ENCODE measurements at regions not wholly inside any gene's neighbourhood (a gene's known extent, or its start where the extent isn't known, plus 50 kb on each side); places are given as distances from the start of the nearest gene placed in this dataset.

DNA sequence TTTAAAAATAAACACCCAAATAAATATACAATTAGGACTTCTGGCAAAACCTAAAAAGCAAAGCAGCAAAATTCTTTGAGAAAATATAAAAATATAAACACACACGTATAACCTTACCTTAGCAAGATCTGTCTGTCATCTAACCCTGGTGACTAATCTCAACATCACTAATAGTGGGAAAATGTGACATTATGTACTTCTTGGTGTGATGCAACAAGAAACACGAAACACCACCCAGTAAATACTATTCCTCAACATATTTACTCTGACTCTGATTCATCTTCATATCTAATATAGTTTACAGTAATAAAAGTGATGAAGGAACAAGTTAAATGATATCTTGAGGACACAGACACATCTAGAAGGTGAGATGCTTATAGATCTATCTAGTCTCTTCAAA lies 332.6 kb upstream of the MANEA start:
- TF ChIP-seq GATA3 (IDR thresholded peaks at IDR 0.05; ENCODE audit: low read depth, low read length) (no peak), GATA2 (IDR thresholded peaks at IDR 0.05; ENCODE audit: low read depth, low read length) (no peak)

DNA sequence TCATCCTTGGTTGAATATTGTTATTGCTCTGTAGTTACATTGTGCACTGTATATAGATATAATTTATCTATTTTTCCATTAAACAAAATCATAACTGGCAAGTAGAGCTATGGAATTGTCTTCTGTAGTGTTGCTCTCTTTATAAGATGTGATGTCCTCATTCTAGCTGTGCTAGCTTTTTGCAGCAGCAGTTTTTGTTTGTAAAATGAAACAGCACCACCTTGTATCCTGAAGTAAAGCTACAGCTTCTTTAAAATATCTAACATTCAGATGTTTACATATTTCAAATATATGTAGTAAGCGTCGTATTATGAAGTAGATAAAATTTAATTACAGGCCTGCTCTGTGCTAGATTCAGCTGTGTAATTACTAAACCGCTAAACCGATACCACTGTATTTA lies 328.8 kb upstream of the MANEA start:
- TF ChIP-seq GATA3 (IDR thresholded peaks at IDR 0.05; ENCODE audit: low read depth, low read length) (no peak), GATA2 (IDR thresholded peaks at IDR 0.05; ENCODE audit: low read depth, low read length) (no peak)

DNA sequence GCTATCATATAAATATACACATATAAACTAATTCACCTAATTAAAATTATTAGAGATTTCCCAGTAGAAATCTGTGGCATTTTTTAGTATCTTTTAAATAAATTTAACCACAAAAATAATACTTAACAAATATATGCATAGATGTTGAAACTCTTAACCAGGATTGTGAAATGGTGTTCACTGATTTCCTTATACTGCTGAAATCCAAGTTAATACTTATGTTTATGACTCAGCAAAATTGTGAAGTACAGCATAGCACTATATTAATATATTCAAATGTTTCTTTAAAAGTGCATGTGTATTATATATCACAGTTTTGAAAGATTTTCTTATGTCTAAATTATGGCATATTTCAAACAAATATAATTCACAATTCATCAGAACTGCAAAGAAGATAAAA lies 328.2 kb upstream of the MANEA start:
- TF ChIP-seq GATA2 (IDR thresholded peaks at IDR 0.05; ENCODE audit: low read depth, low read length), result no peak
- TF ChIP-seq GATA3 (IDR thresholded peaks at IDR 0.05; ENCODE audit: low read depth, low read length), result no peak

DNA sequence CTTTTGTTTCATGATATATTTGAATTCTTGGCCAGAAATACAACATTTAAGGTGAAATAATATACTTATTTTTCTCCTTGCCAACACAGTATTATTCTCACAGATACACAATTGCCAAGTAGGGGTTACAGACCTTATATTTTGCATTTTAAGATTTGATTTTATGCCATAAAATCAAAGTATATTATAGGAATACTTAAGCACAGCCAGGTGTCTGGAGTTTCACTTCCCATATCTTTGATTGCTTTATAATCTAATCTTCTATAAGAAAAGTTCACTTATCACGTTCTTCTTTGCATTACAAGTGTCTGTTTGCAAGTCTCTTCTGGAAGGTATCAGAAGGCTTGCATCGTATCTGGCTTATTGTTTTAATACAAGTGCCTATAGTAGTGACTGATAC lies 327.7 kb upstream of the MANEA start:
- no peak for TF ChIP-seq GATA3 (IDR thresholded peaks at IDR 0.05; ENCODE audit: low read depth, low read length)
- no peak for TF ChIP-seq GATA2 (IDR thresholded peaks at IDR 0.05; ENCODE audit: low read depth, low read length)

DNA sequence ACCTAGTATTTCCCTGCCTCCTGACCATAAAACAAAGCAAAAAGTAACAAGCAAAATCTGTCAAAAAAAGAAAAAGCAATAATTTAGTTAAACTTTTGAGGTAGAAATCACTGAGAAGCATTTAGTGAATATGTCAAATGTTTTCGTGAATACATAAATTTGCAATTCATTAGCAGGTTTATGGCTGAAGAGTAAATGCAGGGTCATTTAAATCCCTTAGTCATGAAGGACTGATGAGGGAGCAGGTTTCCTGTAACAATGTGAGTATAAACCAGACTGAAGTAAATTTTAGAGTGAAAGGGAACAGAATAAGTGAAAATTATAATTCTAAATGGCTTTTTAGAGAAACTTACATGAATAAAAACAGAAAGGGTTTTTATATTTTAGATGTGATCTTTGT lies 313.5 kb upstream of the MANEA start:
- TF ChIP-seq GATA3 (IDR thresholded peaks at IDR 0.05; ENCODE audit: low read depth, low read length) (no peak), GATA2 (IDR thresholded peaks at IDR 0.05; ENCODE audit: low read depth, low read length) (no peak)

DNA sequence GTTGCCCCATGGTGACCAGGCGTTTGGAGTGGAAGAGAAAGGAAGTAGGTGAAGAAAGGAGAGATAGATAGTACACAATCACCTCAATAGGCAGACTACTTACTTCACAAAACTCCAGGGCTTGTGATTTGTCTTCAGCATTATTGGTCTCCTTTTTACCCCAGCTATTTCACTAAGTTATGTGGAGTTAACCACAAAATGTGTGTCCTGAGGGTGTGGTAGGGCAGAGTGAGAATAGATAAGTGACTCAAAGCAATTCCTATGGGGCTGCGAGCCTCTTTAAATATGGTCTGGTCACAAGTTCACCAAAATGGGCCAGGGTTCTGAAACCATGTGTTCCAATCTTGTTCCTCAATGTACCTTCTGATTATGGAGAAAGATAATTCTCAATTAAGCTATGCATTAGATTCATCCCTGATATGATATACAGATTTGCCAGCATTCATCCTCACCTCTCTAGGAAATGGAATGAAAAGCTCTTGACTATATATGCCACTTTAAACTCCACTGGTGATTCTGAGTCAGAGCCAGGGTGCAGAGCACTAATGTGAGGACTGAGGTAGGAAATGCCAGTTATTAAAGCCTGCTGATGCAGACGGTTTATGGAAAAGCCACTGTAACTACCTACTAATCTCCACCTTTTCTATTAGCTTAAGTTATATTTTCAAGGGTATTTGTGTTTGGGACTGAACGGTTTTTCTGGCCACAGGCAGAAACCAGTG lies 310.6 kb upstream of the MANEA start:
- no peak for TF ChIP-seq GATA3 (IDR thresholded peaks at IDR 0.05; ENCODE audit: low read depth, low read length)
- no peak for TF ChIP-seq GATA2 (IDR thresholded peaks at IDR 0.05; ENCODE audit: low read depth, low read length)

DNA sequence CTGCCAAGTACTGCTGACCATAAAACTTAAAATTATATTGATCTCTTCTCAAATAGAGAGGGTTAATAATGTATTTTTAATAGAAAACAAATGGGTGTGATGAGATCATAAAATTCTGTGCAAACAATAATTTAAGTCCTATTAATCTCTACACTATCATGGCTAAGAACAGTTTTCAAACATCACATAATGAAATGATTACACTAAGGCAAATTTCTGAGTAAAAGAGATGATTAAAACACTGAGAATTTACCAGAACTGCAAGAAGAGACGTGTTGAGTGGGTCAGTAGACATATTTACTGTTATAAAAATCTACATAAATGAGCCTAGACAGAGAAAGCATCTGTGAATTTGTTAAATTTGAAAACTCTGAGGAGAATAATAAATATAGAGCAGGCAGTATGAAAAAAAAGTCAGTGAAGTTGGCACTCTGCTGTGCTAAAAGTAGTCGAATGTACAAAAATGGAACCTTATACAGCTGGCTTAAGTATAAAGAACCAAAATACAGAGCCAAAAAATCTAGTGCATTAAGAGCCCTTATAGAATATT lies 302.6 kb upstream of the MANEA start:
- TF ChIP-seq GATA2 (IDR thresholded peaks at IDR 0.05; ENCODE audit: low read depth, low read length) (no peak), GATA3 (IDR thresholded peaks at IDR 0.05; ENCODE audit: low read depth, low read length) (no peak)

DNA sequence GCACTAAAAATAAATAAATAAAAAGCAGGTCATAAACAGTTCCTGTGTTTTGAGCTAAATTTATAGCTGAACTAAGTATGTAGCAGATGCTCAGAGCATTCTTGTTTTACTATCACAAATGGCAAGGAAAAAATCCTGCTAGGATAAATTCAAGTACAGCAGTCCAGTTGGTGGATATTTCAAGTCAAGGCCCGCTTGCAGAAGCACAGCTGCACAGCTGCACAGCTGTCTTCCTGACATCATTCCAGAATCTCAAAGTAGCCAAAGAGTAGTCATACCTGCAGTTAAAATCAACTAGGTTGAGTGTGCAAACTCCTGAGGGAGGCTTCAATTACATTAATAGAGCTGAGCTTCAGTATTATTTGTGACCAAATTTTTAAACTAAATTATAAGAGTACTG lies 297.7 kb upstream of the MANEA start:
- no peak for TF ChIP-seq GATA3 (IDR thresholded peaks at IDR 0.05; ENCODE audit: low read depth, low read length)
- no peak for TF ChIP-seq GATA2 (IDR thresholded peaks at IDR 0.05; ENCODE audit: low read depth, low read length)

DNA sequence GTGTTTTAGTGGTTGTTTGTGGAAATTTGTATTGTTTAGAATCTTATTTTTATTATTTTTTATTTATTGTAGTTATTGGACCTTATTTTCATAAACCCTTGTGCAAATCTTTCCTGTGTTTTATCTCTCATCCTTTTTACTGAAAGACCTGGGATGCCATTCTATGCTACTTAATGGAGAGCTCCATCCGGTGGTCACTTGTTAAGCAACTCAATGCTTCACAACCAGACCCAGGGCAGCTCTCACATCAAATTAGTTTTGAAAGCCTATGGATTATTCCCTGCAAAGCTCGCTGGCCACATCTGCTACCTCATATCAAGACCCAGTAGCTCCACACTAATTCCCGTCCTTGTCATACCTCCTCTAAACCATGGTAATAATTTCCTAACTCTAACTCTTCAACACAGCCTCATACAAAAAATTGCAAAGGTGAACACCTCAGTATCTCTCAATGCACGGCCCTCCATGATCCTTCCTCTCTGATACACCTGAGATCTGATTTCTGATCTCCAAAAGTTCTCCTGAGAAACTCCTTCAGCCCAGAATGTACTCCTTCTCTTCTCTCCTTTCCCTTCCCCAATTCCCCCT lies 296.6 kb upstream of the MANEA start:
- TF ChIP-seq GATA3 (IDR thresholded peaks at IDR 0.05; ENCODE audit: low read depth, low read length) (no peak), GATA2 (IDR thresholded peaks at IDR 0.05; ENCODE audit: low read depth, low read length) (no peak)

DNA sequence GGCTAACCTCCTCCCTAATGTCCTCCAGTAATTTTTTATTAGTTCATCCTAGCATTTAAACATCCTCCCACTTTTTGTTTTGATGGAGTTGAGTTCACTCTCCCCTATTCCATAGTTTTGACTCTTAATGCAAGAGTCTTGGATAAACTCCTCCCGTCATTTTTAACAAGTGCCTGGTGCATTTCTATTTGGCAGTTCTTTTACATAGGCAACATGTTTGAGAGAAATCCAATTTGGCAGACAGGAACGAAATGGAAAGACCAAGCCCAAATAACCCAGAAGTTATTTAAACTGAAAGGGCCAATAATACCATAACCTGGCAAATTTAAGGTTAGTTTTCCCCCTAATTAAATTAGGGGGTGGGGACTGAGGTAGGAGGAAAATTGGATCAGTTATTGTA lies 291.5 kb upstream of the MANEA start:
- TF ChIP-seq GATA3 (IDR thresholded peaks at IDR 0.05; ENCODE audit: low read depth, low read length) (no peak), GATA2 (IDR thresholded peaks at IDR 0.05; ENCODE audit: low read depth, low read length) (no peak)

DNA sequence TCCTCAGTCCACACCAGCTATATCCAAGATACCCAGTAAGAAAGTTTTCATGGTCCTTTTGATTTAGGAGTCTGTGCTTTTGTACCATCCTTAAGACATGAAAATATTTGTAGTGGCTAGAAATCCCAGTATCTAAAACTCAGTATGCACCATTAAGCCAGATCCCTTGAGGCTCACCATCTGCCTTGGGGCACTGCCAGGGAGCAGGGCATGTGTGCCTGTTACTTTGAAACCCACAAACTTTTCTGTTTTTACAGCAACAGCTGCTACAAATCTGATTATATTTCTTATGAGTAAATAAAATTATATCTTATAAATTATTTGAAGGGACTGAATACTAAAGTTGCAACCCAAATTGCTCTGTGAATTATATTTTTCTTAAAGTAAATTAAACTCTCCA lies 290.5 kb upstream of the MANEA start:
- TF ChIP-seq GATA3 (IDR thresholded peaks at IDR 0.05; ENCODE audit: low read depth, low read length) (no peak), GATA2 (IDR thresholded peaks at IDR 0.05; ENCODE audit: low read depth, low read length) (no peak)

DNA sequence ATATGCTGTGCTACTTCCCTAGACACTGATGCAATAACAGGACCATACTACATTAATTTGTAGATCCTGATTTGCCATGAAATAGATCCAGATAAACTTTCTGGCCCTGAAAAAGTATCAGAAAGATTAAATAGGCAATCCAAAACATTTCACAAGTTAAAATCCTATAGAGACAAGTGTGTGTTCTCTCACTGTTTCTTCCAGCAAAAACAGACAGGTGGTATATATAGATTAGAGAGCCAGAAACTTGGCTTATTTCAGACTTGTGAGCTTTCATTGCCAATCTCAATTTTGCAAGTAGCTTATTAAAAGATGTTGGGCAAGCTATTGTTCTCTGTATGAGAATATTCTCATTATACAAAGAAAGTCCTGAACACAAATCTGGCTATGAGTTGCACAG lies 289.1 kb upstream of the MANEA start:
- TF ChIP-seq GATA3 (IDR thresholded peaks at IDR 0.05; ENCODE audit: low read depth, low read length) (no peak), GATA2 (IDR thresholded peaks at IDR 0.05; ENCODE audit: low read depth, low read length) (no peak)

DNA sequence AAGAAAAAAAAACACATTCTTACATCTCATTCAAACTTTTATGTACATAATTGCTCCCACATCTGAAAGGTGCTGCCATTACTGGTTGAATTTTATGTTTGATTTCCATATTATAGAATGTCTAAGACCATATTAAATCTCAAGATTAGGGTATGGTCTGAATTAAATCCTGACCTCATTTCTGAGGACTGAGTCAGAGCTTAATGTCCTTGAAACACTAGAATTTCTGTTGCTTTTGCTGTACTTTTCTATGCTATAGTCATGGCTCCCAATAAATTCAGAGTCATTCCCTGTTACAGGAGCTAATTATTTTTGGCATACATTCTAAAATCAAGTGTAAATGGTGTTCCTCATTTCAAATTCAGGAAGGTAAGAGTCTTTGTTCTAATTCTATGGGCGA lies 285.3 kb upstream of the MANEA start:
- TF ChIP-seq GATA2 (IDR thresholded peaks at IDR 0.05; ENCODE audit: low read depth, low read length) (no peak), GATA3 (IDR thresholded peaks at IDR 0.05; ENCODE audit: low read depth, low read length) (no peak)

DNA sequence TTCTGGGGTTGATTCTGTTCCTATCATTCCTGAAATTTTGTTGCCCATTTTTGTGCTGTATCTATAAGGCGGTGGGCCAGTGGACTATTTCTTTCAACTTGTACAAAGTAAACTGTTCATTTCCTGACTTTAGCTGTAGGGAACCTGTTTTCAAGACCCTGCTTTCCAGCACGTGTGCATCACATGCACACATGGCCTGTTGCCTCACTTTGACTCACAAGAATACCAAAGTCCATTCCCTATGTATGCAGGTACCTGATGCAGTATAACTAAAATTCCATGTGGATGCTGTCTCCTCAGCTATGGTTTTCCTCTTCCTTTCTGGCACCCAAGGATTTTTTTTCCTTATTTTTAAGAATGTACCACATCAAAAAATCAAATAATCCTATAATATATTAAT lies 284.1 kb upstream of the MANEA start:
- TF ChIP-seq GATA2 (IDR thresholded peaks at IDR 0.05; ENCODE audit: low read depth, low read length), result no peak
- no peak for TF ChIP-seq GATA3 (IDR thresholded peaks at IDR 0.05; ENCODE audit: low read depth, low read length)

DNA sequence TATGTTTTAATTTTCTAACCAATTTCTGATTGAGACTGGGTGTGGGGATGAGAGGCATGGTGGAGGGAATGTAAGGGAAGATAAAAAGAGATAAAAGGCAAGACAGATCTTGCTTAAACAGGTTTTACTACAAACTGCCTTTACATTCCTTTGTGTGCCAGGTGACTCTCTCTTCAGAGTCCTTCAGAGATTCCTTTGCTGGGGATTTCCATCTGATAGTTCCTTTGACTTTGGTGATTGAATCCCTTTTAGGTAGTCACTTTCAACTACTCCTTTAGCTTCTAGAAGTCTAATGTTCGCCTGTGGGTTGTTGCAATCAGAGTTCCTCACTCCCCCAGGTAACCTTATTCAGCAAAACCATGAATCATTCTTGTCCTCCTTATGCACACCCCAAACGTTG lies 283.3 kb upstream of the MANEA start:
- TF ChIP-seq GATA3 (IDR thresholded peaks at IDR 0.05; ENCODE audit: low read depth, low read length) (no peak), GATA2 (IDR thresholded peaks at IDR 0.05; ENCODE audit: low read depth, low read length) (no peak)

Data from SH-SY5Y (cell line).